Activated B cell treated with CpG ODN at 0.5 μM for 24 hours (primary cell): ENCODE measurements at regions not wholly inside any gene's neighbourhood (a gene's known extent, or its start where the extent isn't known, plus 50 kb on each side); places are given as distances from the start of the nearest gene placed in this dataset.
"Not testable (repeated sequence)": the region's sequence is repeated elsewhere in the genome, so short reads cannot be mapped to it uniquely, and the experiment has no call there.

Experiments
- ATAC-seq: fragments of 200-7000 bp; cut with Tn5 transposase; one replicate; pipeline ENCODE4 v1.10.0; 2021; ENCODE audit warnings: low read depth, mild to moderate bottlenecking, moderate library complexity
- CTCF ChIA-PET: fragments of 350-600 bp; sonication (Branson Sonifier 250); formaldehyde crosslinking; loops from one replicate; lab custom pipeline; 2021; ENCODE audit warnings: antibody characterized with exemption; lab: Charles Lee
- POLR2A ChIA-PET: fragments of 350-600 bp; sonication (Branson Sonifier 250); formaldehyde crosslinking; loops from one replicate; lab custom pipeline; 2021; ENCODE audit warnings: antibody characterized with exemption; lab: Charles Lee
- DNase-seq: peaks from one replicate; pipeline ENCODE4 v3.0.0; 2022
- H3K27ac Mint-ChIP-seq: one replicate; pipeline ENCODE4 v1.8.0; 2020; ENCODE audit warnings: mixed read lengths
- H3K27me3 Mint-ChIP-seq: one replicate; pipeline ENCODE4 v1.8.0; 2021; ENCODE audit warnings: mixed read lengths
- H3K36me3 Mint-ChIP-seq: one replicate; pipeline ENCODE4 v1.8.0; 2021; ENCODE audit warnings: low read depth, mixed read lengths
- H3K4me1 Mint-ChIP-seq: one replicate; pipeline ENCODE4 v1.8.0; 2021; ENCODE audit warnings: mixed read lengths
- H3K4me3 Mint-ChIP-seq: one replicate; pipeline ENCODE4 v1.8.0; 2020; ENCODE audit warnings: mild to moderate bottlenecking, mixed read lengths
- H3K9me3 Mint-ChIP-seq: one replicate; pipeline ENCODE4 v1.8.0; 2020; ENCODE audit warnings: mixed read lengths
- intact Hi-C: fragments of 100-400 bp; cut with micrococcal nuclease; formaldehyde crosslinking; loops from one replicate; pipeline ENCODE4 v1.15.1; 2024
- TF ChIP-seq, protein P1 (sequence below): fragments of 200-600 bp; IDR thresholded peaks from one replicate; pipeline ENCODE4 v1.8.0; 2022; ENCODE audit warnings: antibody characterized with exemption, mild to moderate bottlenecking

DNA sequence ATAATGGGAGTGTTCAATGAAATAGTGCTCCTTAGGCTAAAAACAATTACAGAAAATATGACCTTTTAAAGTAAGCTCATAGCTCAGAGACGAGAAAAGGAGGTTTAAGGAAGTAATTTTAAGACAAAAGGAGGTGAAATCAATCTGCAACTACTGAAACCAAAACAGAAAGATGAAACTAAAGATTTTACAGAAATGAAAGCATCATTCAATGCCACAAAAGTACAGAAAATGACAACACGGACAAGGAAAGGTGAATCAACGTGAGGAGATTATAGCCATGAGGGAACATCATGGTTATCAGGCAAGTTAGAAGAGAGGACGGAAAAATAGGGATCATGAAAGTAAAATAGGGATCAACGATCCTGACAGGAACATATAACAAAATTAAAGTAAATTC, 745.2 kb downstream of the PCDH17 start:
- TF ChIP-seq, protein P1, sequence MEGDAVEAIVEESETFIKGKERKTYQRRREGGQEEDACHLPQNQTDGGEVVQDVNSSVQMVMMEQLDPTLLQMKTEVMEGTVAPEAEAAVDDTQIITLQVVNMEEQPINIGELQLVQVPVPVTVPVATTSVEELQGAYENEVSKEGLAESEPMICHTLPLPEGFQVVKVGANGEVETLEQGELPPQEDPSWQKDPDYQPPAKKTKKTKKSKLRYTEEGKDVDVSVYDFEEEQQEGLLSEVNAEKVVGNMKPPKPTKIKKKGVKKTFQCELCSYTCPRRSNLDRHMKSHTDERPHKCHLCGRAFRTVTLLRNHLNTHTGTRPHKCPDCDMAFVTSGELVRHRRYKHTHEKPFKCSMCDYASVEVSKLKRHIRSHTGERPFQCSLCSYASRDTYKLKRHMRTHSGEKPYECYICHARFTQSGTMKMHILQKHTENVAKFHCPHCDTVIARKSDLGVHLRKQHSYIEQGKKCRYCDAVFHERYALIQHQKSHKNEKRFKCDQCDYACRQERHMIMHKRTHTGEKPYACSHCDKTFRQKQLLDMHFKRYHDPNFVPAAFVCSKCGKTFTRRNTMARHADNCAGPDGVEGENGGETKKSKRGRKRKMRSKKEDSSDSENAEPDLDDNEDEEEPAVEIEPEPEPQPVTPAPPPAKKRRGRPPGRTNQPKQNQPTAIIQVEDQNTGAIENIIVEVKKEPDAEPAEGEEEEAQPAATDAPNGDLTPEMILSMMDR, result no peak
- Mint-ChIP-seq H3K4me1 (no peaks in the 10 kb centered on the region), H3K4me3 (no peak overlapping the region), H3K27me3 (no peaks in the 10 kb centered on the region), H3K27ac (no peak overlapping the region), H3K36me3 (no peaks in the 10 kb centered on the region), H3K9me3 (peaks cover 6% of the 10 kb centered on the region)
- no peak for ATAC-seq
- ChIA-PET CTCF (no interaction called here), POLR2A (no interaction called here)
- DNase-seq, result no peak
- intact Hi-C loops, result no loop called here

DNA sequence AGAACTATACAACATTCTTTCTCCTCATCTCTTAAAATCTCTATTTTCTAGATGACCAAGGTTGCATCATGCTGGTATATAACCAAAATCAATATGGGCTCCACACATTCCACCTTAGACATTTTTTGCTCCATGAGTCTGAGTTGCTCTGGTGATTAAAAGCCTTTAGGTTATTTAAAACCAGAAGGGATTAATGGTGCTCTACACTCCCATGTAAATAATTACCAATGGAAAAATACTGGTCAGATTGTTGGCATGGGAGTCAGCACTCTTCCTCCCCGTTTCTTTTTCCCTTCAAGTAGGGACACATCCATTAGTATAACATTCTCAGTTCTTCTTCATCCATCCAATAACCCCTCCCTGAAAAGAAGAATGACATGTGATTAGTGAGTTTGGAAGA, 747.7 kb downstream of the PCDH17 start:
- intact Hi-C loops, result no loop called here
- no peaks in the 10 kb centered on the region for H3K36me3 Mint-ChIP-seq
- TF ChIP-seq, protein P1, result no peak
- ChIA-PET POLR2A (no interaction called here), CTCF (no interaction called here)
- no peak for ATAC-seq
- no peak overlapping the region for H3K4me3 Mint-ChIP-seq
- DNase-seq, result no peak
- peaks cover 3% of the 10 kb centered on the region for H3K9me3 Mint-ChIP-seq
- H3K4me1 Mint-ChIP-seq, result no peaks in the 10 kb centered on the region
- H3K27ac Mint-ChIP-seq, result no peak overlapping the region
- H3K27me3 Mint-ChIP-seq, result no peaks in the 10 kb centered on the region

DNA sequence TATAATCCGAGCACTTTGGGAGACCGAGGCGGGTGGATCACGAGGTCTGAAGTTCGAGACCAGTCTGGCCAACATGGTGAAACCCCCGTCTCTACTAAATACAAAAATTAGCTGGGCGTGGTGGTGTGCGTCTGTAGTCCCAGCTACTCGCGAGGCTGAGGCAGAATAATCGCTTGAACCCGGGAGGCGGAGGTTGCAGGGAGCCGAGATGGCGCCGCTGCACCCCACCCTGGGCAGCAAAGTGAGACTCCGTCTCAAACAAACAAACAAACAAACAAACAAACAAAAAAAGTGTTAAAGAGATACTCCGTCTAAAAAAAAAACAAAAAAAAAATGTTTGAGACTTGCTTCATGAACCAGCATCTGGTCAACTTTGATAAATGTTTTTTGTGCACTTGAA, 753.8 kb downstream of the PCDH17 start:
- CTCF ChIA-PET, H3K27me3 Mint-ChIP-seq, H3K4me3 Mint-ChIP-seq: not testable (repeated sequence)

DNA sequence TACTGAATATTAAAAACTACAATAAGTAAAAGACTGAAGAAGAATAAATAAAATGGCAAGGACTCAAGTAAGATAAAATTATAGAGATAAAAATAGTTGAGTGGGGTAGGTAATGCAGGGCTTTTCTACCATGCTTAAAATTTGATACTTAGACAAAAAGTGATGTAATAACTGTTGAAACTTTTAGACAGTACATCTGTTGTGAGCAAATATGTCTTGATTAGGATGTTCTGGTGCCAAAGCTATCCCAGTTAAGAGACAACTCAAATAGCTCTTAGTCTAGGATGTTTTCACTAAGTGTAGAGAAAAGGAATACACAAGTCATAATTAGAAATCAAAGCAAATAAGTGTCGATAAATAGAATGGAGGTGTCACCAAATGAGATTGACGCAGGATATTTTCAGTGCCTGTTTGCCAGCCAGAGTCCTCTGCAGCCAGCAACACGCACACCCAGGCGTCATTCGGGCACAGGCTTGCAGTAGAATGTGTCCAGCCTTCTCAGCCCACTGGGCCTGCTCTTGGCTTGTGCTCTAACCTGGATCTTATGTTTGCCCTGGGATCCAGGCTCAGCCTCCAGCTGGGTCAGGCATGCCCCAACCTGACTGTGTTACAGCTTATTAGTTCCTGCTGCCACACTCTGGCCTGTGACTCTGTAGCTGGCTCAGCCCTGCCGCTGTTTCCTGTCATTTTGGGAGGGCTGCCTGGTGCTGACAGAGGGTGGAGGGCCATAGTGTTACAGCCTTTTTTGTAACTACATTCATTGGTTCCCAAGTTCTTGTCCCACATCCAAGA, 766.2 kb downstream of the PCDH17 start:
- intact Hi-C loops, result no loop called here
- DNase-seq (no peak), ATAC-seq (no peak)
- TF ChIP-seq, protein P1, result no peak
- H3K27me3 Mint-ChIP-seq, result no peaks in the 10 kb centered on the region
- no peak overlapping the region for H3K4me3 Mint-ChIP-seq
- no peaks in the 10 kb centered on the region for H3K4me1 Mint-ChIP-seq
- ChIA-PET CTCF (no interaction called here), POLR2A (no interaction called here)
- H3K9me3 Mint-ChIP-seq, result peaks cover 13% of the 10 kb centered on the region
- H3K36me3 Mint-ChIP-seq, result no peaks in the 10 kb centered on the region
- no peak overlapping the region for H3K27ac Mint-ChIP-seq

More for the DNA sequence above, 753.8 kb downstream of the PCDH17 start:
- H3K27ac Mint-ChIP-seq, H3K36me3 Mint-ChIP-seq, ATAC-seq, intact Hi-C loops, H3K9me3 Mint-ChIP-seq, H3K4me1 Mint-ChIP-seq, POLR2A ChIA-PET, DNase-seq: not testable (repeated sequence)

DNA sequence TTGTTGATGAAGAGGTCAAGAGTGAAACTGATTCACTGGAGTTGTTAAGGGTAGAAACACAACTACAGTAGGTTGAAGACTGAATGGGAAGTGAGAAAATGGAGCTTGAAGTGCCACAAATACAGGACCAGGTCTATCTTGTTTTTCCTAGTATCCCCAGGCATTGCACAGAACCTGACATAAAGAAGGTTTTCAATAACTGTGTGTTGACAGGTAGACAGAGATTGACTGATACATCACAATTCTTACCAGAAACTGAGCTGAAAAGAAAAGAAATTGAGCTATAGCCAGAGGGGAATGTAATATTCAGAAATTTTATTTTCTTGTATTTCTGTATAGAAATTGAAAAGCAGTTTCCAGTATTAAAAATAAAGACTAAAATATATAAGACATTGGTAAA, 767.7 kb downstream of the PCDH17 start:
- ChIA-PET CTCF (no interaction called here), POLR2A (no interaction called here)
- H3K9me3 Mint-ChIP-seq, result peaks cover 16% of the 10 kb centered on the region
- H3K27me3 Mint-ChIP-seq, result no peaks in the 10 kb centered on the region
- ATAC-seq (no peak), DNase-seq (no peak)
- H3K36me3 Mint-ChIP-seq, result no peaks in the 10 kb centered on the region
- H3K27ac Mint-ChIP-seq, result no peak overlapping the region
- TF ChIP-seq, protein P1, result no peak
- H3K4me3 Mint-ChIP-seq, result no peak overlapping the region
- H3K4me1 Mint-ChIP-seq, result no peaks in the 10 kb centered on the region
- intact Hi-C loops, result no loop called here
